ENCODE measurements at regions not wholly inside any gene's neighbourhood (a gene's known extent, or its start where the extent isn't known, plus 50 kb on each side); places are given as distances from the start of the nearest gene placed in this dataset.

DNA sequence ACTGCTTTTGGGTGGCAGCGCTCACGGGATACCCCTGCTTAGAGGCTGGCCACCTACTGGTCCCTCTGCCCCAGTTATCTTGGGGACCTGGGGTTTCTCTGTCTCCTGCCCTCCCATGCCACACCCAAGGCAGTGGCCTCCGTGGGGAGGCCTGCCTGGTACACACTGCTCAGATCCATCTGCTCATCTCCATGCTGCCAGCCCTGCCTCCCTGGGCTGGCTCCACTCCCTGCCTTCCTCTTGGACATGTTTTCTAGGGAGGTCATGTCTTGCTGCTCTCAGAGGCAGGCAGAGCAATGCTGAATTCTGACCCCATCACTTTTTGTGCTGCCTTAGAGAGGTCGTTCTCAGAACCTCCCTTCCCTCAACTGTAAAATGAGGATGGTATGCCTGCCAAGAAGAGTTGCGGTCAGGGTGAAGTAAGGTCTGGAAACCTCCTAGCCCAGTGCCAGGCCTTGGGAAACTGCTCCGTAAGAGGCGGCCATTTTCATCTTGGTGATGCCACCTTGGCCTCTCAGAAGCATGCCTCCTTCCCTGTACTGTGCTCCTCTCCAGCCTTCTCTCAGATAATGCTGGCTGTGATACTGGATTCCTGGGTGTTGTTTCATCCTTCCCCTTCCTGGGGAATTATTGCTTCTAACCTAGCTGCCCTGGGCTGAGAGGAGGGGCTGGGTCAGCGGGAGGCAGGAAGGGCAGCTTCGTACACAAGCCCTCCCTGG, 186.4 kb upstream of the ZBED5 start:
- TF ChIP-seq GATA2 (IDR thresholded peaks at IDR 0.05; ENCODE audit: low read depth, low read length) (no peak), GATA3 (IDR thresholded peaks at IDR 0.05; ENCODE audit: low read depth, low read length) (no peak)

Data from SH-SY5Y (cell line).